GM12873 (cell line): ENCODE measurements at regions not wholly inside any gene's neighbourhood (a gene's known extent, or its start where the extent isn't known, plus 50 kb on each side); places are given as distances from the start of the nearest gene placed in this dataset.

Experiments used
- CTCF ChIP-seq: IDR thresholded peaks from 2 replicates; pipeline ENCODE4 v1.5.1; 2012; ENCODE audit warnings: low read depth, mild to moderate bottlenecking, moderate library complexity, low read length, control low read depth; ENCODE audit not compliant: insufficient read depth; ENCODE audit errors: missing control alignments

GRCh38 chr17:79435962-79436361, 174.9 kb downstream of the RBFOX3 start:
- TF ChIP-seq CTCF, result no peak

- TF ChIP-seq CTCF, result no peak
These were observed 175.6 kb downstream of the RBFOX3 start for GRCh38 chr17:79435296-79435695.

GRCh38 chr17:79434215-79434614, 176.6 kb downstream of the RBFOX3 start:
- no peak for TF ChIP-seq CTCF

GRCh38 chr17:79433379-79433778, 177.5 kb downstream of the RBFOX3 start:
- no peak for TF ChIP-seq CTCF

GRCh38 chr17:79431175-79431574, 179.7 kb downstream of the RBFOX3 start:
- TF ChIP-seq CTCF, result no peak

GRCh38 chr17:79429864-79430494, 180.9 kb downstream of the RBFOX3 start:
- no peak for TF ChIP-seq CTCF

DNA sequence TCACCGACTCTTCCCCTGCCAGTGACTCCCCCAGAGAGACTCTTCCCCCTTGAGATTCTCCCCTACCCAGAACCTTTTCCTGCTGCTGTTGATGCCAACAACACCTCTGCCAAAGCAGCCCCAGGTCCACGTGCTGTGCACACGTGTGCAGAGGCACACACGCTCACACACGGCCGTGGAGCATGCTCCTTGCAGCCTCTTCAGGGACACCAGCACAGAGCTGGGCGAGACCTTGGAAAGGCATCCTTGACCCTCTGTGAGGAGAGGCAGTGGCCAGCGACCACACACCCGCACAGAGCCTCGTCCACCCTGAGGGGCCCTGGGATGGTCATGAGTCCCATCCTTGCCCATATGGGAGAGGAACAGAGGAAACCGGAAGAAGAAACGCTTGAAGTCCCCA, 181.9 kb downstream of the RBFOX3 start:
- TF ChIP-seq CTCF, result no peak
